Ectodermal cell (in vitro differentiated cells): ENCODE measurements at regions not wholly inside any gene's neighbourhood (a gene's known extent, or its start where the extent isn't known, plus 50 kb on each side); places are given as distances from the start of the nearest gene placed in this dataset.

Experiments used
- H3K27ac ChIP-seq: 2 replicates; pipeline ENCODE4 v1.7.0; 2013; ENCODE audit warnings: mild to moderate bottlenecking, low read depth, low read length; ENCODE audit not compliant: insufficient read depth, poor library complexity, severe bottlenecking
- H3K27me3 ChIP-seq: 2 replicates; pipeline ENCODE4 v1.7.0; 2013; ENCODE audit warnings: mild to moderate bottlenecking, low read length; ENCODE audit not compliant: insufficient read depth, control insufficient read depth, poor library complexity, severe bottlenecking
- H3K36me3 ChIP-seq: one replicate; pipeline ENCODE4 v1.7.0; 2013; ENCODE audit warnings: low read length; ENCODE audit not compliant: control insufficient read depth, insufficient read depth
- H3K4me1 ChIP-seq: one replicate; pipeline ENCODE4 v1.7.0; 2013; ENCODE audit warnings: low read length; ENCODE audit not compliant: control insufficient read depth, insufficient read depth
- H3K4me3 ChIP-seq: 2 replicates; pipeline ENCODE4 v1.7.0; 2013; ENCODE audit warnings: low read depth, low read length, control low read depth; ENCODE audit not compliant: insufficient read depth
- H3K9me3 ChIP-seq: 2 replicates; pipeline ENCODE4 v1.7.0; 2013; ENCODE audit warnings: mild to moderate bottlenecking, low read length, moderate library complexity; ENCODE audit not compliant: control insufficient read depth
- WGBS, 2 experiments: methylation state at CpG; one replicate each; pipeline ENCODE4 v1.1.7; 2013; ENCODE audit warnings: missing lambda C conversion rate in 2 of 2; 5-methylcytosine and 5-hydroxymethylcytosine counted together

DNA sequence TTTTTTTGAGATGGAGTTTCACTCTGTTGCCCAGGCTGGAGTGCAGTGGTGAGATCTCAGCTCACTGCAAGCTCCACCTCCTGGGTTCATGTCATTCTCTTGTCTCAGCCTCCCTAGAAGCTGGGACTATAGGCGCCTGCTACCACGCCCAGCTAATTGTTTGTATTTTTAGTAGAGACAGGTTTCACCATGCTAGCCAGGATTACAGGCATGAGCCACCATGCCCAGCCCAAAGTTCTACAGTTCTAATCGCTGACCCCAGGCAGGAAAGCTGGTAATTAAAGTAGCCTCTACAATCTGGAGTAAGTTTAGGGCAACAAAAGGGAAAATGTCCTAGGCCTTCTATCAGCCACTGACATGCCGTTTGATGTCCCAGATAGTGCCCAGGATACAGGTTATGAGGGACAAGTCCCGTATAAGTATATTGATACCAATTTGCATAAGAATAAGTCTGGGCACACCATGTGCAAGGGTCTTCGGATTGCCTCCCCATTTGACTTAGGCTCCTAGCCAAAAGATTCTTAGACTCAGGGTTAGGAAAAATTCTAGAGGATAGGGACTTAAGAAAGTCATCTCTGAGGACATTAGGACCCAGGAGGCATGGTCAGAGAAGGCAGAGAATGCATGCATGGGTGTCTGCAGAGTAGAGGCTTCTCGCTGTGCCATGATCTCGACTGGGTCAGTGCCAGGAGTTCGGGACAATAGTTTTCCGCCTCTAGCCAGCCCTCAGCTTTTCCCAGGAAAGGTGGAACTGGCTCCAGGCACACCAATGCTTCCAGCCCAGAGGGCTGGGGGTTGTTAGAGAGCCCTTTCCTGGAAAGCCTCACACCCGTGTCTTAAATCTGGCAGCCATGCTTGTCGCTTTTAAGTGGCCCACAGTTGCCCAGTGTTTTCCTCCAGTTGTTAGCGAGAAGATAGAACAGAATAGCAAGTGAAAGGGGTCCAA is 1111.1 kb downstream of the TAF11L14 start:
- no peaks in the 10 kb centered on the region for H3K9me3 ChIP-seq
- no peaks in the 10 kb centered on the region for H3K27me3 ChIP-seq
- 93 to 96% methylated on average over 13 of the region's 13 CpGs for WGBS, 2 experiments
- H3K27ac ChIP-seq: no peak overlapping the region
- no peaks in the 10 kb centered on the region for H3K4me1 ChIP-seq
- H3K4me3 ChIP-seq: no peak overlapping the region
- H3K36me3 ChIP-seq: no peaks in the 10 kb centered on the region

DNA sequence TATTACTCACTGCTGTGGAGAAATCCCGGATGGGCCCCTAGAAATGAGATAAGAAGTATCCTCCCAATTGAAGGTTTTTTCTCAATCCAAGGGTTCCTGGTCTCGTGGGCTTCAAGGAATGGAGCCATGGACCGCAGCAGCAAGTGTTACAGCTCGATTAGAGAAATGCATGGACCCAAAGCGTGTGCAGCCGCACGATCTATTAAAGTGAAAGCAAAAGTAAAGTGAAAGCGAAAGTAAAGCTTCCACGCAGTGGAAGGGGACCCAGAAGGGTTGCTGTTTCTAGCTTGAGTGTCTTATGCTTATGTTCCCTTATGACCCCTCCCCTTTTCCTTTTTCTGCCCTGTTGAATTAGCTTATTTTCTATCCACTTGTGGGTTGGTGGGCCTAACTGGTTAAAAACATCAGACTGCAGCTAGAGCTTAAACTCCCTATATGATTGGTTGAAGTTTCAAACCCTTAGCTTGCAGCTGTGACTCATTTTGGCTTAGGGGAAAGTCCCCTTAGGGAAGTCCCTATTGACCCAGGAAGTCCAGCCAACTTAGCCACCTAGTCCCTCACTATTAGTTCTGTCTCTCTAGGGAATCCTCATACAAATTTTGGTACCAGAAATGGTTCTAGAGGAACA is 1111.8 kb downstream of the TAF11L14 start:
- no peaks in the 10 kb centered on the region for H3K27me3 ChIP-seq
- H3K9me3 ChIP-seq: no peaks in the 10 kb centered on the region
- no peak overlapping the region for H3K4me3 ChIP-seq
- no peak overlapping the region for H3K27ac ChIP-seq
- no peaks in the 10 kb centered on the region for H3K36me3 ChIP-seq
- no peaks in the 10 kb centered on the region for H3K4me1 ChIP-seq
- 95 to 96% methylated on average over 9 of the region's 9 CpGs for WGBS, 2 experiments

DNA sequence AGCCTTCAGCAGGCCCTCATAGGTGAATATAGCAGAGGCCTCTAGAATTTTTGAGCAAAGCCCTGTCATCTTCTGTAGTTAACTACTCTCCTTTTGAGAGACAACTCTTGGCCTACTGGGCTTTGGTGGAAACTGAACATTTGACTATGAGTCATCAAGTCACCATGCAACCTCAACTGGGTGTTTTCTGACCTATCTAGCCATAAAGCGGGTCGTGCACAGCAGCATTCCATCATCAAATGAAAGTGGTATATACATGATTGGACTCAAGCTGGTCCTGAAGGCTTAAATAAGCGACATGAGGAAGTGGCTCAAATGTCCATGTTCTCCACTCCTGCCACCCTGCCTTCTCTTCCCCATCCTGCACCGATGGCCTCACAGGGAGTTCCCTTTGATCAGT is 1115.5 kb downstream of the TAF11L14 start:
- H3K27ac ChIP-seq: no peak overlapping the region
- H3K27me3 ChIP-seq: no peaks in the 10 kb centered on the region
- H3K36me3 ChIP-seq: no peaks in the 10 kb centered on the region
- no peaks in the 10 kb centered on the region for H3K4me1 ChIP-seq
- WGBS, 2 experiments: 89 to 97% methylated on average over 4 of the region's 4 CpGs
- H3K4me3 ChIP-seq: no peak overlapping the region
- H3K9me3 ChIP-seq: no peaks in the 10 kb centered on the region

DNA sequence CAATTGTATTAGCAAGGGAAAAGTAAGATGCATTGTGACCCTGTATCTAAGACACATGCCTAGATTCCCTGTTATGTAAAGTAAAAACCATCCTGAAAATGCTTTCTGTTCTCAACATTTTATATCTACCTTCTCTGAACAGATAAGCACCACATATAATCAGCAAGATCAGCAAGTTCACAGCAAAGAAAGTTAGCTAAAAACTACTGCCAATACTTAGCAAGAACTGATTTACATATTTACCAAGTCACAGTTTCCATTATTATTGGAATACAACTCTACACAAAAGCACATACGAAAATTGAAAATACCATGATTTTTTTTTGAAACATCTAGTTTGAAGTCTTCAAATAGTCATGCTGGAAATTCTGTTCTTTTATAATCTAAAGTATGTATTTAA is 1118.1 kb downstream of the TAF11L14 start:
- H3K27ac ChIP-seq: no peak overlapping the region
- H3K27me3 ChIP-seq: no peaks in the 10 kb centered on the region
- H3K36me3 ChIP-seq: no peaks in the 10 kb centered on the region
- no peaks in the 10 kb centered on the region for H3K9me3 ChIP-seq
- H3K4me1 ChIP-seq: no peaks in the 10 kb centered on the region
- no peak overlapping the region for H3K4me3 ChIP-seq
- 67 to 100% methylated on average over 1 of the region's 1 CpG for WGBS, 2 experiments

DNA sequence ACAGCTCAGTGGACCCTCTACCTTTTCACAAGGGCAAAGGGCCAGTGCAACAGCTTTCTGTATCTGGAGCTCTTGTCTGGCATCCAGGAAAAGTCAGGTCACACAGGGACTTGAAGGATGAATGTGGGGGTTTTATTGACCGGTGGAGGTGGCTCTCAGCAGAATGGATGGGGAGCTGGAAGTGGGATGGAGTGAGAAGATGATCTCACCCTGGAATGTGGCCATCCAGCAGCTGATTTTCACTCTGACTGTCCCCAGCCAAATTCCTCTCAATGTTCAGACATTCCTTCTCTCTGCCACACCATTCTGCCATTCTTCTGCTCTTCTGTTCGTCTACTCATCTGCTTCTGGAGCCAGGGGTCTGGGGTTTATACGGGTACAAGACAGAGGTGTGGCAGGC is 1119.9 kb downstream of the TAF11L14 start:
- 90 to 93% methylated on average over 3 of the region's 3 CpGs for WGBS, 2 experiments
- no peak overlapping the region for H3K27ac ChIP-seq
- H3K36me3 ChIP-seq: no peaks in the 10 kb centered on the region
- H3K9me3 ChIP-seq: no peaks in the 10 kb centered on the region
- H3K4me1 ChIP-seq: no peaks in the 10 kb centered on the region
- no peak overlapping the region for H3K4me3 ChIP-seq
- no peaks in the 10 kb centered on the region for H3K27me3 ChIP-seq

DNA sequence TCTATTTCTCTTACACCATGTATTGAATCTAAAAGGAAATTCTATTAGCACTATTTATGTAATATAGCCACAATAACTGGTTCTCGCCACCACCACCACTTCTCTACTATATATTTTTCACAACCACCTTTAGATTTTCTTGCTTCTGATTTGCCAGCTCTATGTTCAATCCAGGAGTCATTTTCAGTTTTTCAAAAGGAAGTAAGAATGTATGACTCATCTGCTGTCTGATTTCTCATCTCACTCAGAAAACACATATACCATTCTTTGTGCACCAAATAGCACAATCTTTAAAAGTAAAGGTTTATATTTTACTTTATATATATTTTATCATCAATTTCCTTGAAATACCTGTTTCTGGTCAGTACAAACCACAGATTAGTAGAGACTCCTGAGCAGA is 1127.5 kb downstream of the TAF11L14 start:
- Histone ChIP-seq H3K4me3 (no peak overlapping the region), H3K27me3 (no peaks in the 10 kb centered on the region), H3K27ac (no peak overlapping the region), H3K9me3 (no peaks in the 10 kb centered on the region), H3K36me3 (no peaks in the 10 kb centered on the region), H3K4me1 (no peaks in the 10 kb centered on the region)
- 83 to 100% methylated on average over 1 of the region's 1 CpG for WGBS, 2 experiments

DNA sequence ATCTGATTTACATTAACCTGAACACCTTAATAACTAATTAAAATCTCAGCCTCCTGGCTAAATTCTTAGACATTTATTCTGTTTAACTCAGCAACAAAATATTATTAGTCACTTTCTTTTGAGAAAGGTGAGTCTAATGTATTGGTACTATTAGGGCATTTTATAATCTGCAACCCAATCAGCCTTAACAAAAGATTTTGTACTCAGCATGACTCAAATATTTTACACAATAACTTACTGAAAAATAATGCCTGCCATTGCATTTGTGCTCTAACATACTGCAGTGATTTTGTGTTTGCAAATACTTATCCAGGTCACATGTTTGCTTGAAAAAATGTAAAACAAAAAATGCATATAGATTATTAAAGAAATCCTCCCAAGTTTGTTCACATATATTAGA is 1129.9 kb downstream of the TAF11L14 start:
- Histone ChIP-seq H3K4me1 (no peaks in the 10 kb centered on the region), H3K27ac (no peak overlapping the region), H3K27me3 (no peaks in the 10 kb centered on the region), H3K36me3 (no peaks in the 10 kb centered on the region), H3K4me3 (no peak overlapping the region), H3K9me3 (no peaks in the 10 kb centered on the region)

DNA sequence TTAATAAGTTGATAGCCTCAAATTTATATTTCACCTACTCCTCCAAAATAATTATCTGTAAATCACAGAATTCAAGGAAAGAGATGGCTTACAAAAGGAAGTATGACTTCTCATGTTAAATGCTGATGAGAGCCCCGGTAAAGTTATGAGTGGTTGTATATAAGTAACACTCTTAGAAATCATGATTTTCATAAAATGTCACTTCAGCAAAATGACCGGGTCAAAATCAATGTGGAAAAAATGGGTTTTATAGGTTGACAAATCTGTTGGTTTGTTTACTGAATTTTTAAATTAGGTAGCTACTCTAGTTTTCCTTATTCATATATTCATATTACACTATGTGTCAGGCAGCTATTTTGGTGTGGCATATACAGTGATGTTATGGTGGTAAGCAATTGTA is 1131.0 kb downstream of the TAF11L14 start:
- H3K36me3 ChIP-seq: no peaks in the 10 kb centered on the region
- H3K27me3 ChIP-seq: no peaks in the 10 kb centered on the region
- WGBS, 2 experiments: 93 to 100% methylated on average over 1 to 2 of the region's 2 CpGs
- no peaks in the 10 kb centered on the region for H3K9me3 ChIP-seq
- no peak overlapping the region for H3K4me3 ChIP-seq
- no peaks in the 10 kb centered on the region for H3K4me1 ChIP-seq
- H3K27ac ChIP-seq: no peak overlapping the region

DNA sequence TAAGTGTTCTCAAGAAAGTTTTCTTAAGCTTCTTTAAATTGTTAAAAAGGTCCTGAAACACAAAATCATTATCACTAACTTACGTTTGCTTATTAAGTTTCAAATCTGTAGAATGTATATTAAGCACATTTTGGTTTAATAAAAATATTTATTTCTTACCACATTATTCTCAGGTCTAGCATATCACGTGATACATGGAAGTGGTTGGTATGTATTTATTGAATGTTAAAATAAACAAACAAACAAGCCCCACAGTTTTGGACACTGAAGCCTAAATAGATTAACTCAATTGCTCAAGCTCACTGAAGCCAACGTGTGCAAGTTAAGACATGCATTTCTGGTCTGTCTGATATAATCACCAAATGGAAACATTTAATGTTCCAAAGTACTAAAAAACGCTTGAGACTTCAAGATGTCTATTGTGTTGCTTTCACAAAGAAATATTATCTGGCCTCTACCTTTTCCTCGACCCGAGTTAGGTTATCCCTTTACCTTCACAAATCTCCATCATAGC is 1136.9 kb downstream of the TAF11L14 start:
- 92 to 95% methylated on average over 4 of the region's 6 CpGs for WGBS, 2 experiments
- Histone ChIP-seq H3K36me3 (no peaks in the 10 kb centered on the region), H3K27ac (no peak overlapping the region), H3K27me3 (no peaks in the 10 kb centered on the region), H3K4me1 (no peaks in the 10 kb centered on the region), H3K9me3 (no peaks in the 10 kb centered on the region), H3K4me3 (no peak overlapping the region)

DNA sequence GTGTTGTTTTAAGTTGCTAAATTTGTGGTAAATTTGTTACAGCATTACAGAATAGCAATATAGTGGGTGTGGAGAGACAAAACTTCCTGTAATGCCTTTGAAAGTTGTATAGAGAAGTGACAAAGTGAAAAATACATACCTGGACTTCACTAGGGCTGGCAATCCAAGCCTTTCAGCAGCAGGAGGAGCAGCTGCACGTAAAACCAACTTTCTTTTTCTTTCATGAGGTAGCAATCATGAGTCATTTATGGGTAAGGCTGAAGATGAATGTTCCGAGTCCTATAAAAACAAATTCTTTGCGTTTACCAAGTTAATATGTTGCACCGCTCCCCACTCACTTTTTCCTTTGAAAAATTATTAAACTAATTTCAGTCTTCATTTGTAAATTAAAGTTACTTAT is 1138.2 kb downstream of the TAF11L14 start:
- no peak overlapping the region for H3K4me3 ChIP-seq
- no peaks in the 10 kb centered on the region for H3K9me3 ChIP-seq
- H3K27me3 ChIP-seq: no peaks in the 10 kb centered on the region
- H3K4me1 ChIP-seq: no peaks in the 10 kb centered on the region
- 23 to 61% methylated on average over 1 to 4 of the region's 4 CpGs for WGBS, 2 experiments
- no peaks in the 10 kb centered on the region for H3K36me3 ChIP-seq
- no peak overlapping the region for H3K27ac ChIP-seq
